Type B pancreatic cell (in vitro differentiated cells): ENCODE measurements at regions not wholly inside any gene's neighbourhood (a gene's known extent, or its start where the extent isn't known, plus 50 kb on each side); places are given as distances from the start of the nearest gene placed in this dataset.

ENCODE experiments used
- DNase-seq: peaks from one replicate; pipeline ENCODE4 v3.0.0; 2021; ENCODE audit warnings: mixed read lengths; ENCODE audit not compliant: unreplicated experiment; ENCODE audit errors: extremely low spot score
- H3K27ac Mint-ChIP-seq: 2 replicates; pipeline ENCODE4 v1.8.0; 2021; ENCODE audit warnings: mild to moderate bottlenecking, mixed read lengths
- H3K27me3 Mint-ChIP-seq: 2 replicates; pipeline ENCODE4 v1.8.0; 2021; ENCODE audit warnings: mixed read lengths
- H3K36me3 Mint-ChIP-seq: 2 replicates; pipeline ENCODE4 v1.8.0; 2021; ENCODE audit warnings: mixed read lengths
- H3K4me1 Mint-ChIP-seq: one replicate; pipeline ENCODE4 v1.8.0; 2021; ENCODE audit warnings: mixed read lengths; ENCODE audit not compliant: unreplicated experiment
- H3K4me3 Mint-ChIP-seq: 2 replicates; pipeline ENCODE4 v1.8.0; 2021; ENCODE audit warnings: mild to moderate bottlenecking, mixed read lengths
- H3K9me3 Mint-ChIP-seq: 2 replicates; pipeline ENCODE4 v1.8.0; 2021; ENCODE audit warnings: mixed read lengths
- CTCF ChIP-seq: fragments of 200-600 bp; sonication (generic); conservative IDR thresholded peaks from 2 replicates; pipeline ENCODE4 v1.5.0; 2021; ENCODE audit warnings: antibody characterized with exemption, mild to moderate bottlenecking

GRCh38 chr4:19636451-19636850 lies 615.3 kb upstream of the SLIT2 start:
- H3K4me1 Mint-ChIP-seq, result no peaks in the 10 kb centered on the region
- no peaks in the 10 kb centered on the region for H3K27me3 Mint-ChIP-seq
- no peaks in the 10 kb centered on the region for H3K36me3 Mint-ChIP-seq
- no peak for TF ChIP-seq CTCF
- H3K9me3 Mint-ChIP-seq, result no peaks in the 10 kb centered on the region
- H3K27ac Mint-ChIP-seq, result no peak overlapping the region
- H3K4me3 Mint-ChIP-seq, result no peak overlapping the region
- DNase-seq, result no peak

- Mint-ChIP-seq H3K9me3 (no peaks in the 10 kb centered on the region), H3K4me3 (no peak overlapping the region), H3K36me3 (no peaks in the 10 kb centered on the region), H3K4me1 (no peaks in the 10 kb centered on the region), H3K27ac (no peak overlapping the region), H3K27me3 (no peaks in the 10 kb centered on the region)
- no peak for DNase-seq
- no peak for TF ChIP-seq CTCF
These were observed 619.9 kb upstream of the SLIT2 start for GRCh38 chr4:19631814-19632213.

- DNase-seq, result no peak
- no peak for TF ChIP-seq CTCF
- no peaks in the 10 kb centered on the region for H3K36me3 Mint-ChIP-seq
- no peaks in the 10 kb centered on the region for H3K27me3 Mint-ChIP-seq
- H3K27ac Mint-ChIP-seq, result no peak overlapping the region
- no peaks in the 10 kb centered on the region for H3K4me1 Mint-ChIP-seq
- H3K9me3 Mint-ChIP-seq, result peaks cover 8% of the 10 kb centered on the region
- no peak overlapping the region for H3K4me3 Mint-ChIP-seq
These were observed 627.8 kb upstream of the SLIT2 start for GRCh38 chr4:19623866-19624265.

- Mint-ChIP-seq H3K4me1 (no peaks in the 10 kb centered on the region), H3K27ac (no peak overlapping the region), H3K9me3 (peaks cover 8% of the 10 kb centered on the region), H3K36me3 (no peaks in the 10 kb centered on the region), H3K27me3 (no peaks in the 10 kb centered on the region), H3K4me3 (no peak overlapping the region)
- no peak for TF ChIP-seq CTCF
- no peak for DNase-seq
These were observed 636.5 kb upstream of the SLIT2 start for GRCh38 chr4:19615086-19615689.

- DNase-seq, result no peak
- peaks cover 14% of the 10 kb centered on the region for H3K9me3 Mint-ChIP-seq
- H3K27me3 Mint-ChIP-seq, result no peaks in the 10 kb centered on the region
- no peak for TF ChIP-seq CTCF
- no peaks in the 10 kb centered on the region for H3K36me3 Mint-ChIP-seq
- H3K4me3 Mint-ChIP-seq, result no peak overlapping the region
- H3K4me1 Mint-ChIP-seq, result no peaks in the 10 kb centered on the region
- no peak overlapping the region for H3K27ac Mint-ChIP-seq
These were observed 637.5 kb upstream of the SLIT2 start for GRCh38 chr4:19614171-19614570.

- Mint-ChIP-seq H3K4me3 (no peak overlapping the region), H3K9me3 (peaks cover 5% of the 10 kb centered on the region), H3K27ac (no peak overlapping the region), H3K27me3 (no peaks in the 10 kb centered on the region), H3K4me1 (peaks cover 3% of the 10 kb centered on the region), H3K36me3 (no peaks in the 10 kb centered on the region)
- TF ChIP-seq CTCF, result no peak
- DNase-seq, result no peak
These were observed 655.4 kb upstream of the SLIT2 start for GRCh38 chr4:19596342-19596741.
